ENCODE measurements at regions not wholly inside any gene's neighbourhood (a gene's known extent, or its start where the extent isn't known, plus 50 kb on each side); places are given as distances from the start of the nearest gene placed in this dataset.

DNA sequence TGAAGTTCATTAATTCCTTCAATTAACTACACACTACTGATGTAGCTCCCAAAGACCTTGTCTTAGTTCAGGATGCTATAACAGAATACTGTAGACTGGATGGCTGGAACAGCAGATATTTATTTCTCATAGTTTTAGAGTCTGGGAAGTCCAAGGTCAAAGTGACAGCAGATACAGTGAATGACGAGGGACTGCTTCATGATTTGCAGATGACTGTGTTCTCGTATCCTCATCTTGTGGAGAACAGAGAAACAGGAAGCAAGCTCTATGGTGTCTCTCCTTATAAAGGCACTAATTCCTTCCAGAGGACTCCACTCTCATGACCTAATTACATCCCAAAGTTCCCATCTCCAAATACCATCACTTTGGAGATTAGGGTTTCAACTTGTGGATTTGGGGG, 65.6 kb upstream of the MAP1B start:
- no peak overlapping the region for H3K4me3 ChIP-seq (ENCODE audit: control insufficient read depth in 2 of 3, extremely low read depth in 1 of 3, insufficient read depth in 2 of 3, low read depth in 1 of 3, low read length in 3 of 3)
- no peaks in the 10 kb centered on the region for H3K27me3 ChIP-seq (ENCODE audit: control insufficient read depth, extremely low read depth, insufficient read depth, low read length)
- TF ChIP-seq, protein P1, sequence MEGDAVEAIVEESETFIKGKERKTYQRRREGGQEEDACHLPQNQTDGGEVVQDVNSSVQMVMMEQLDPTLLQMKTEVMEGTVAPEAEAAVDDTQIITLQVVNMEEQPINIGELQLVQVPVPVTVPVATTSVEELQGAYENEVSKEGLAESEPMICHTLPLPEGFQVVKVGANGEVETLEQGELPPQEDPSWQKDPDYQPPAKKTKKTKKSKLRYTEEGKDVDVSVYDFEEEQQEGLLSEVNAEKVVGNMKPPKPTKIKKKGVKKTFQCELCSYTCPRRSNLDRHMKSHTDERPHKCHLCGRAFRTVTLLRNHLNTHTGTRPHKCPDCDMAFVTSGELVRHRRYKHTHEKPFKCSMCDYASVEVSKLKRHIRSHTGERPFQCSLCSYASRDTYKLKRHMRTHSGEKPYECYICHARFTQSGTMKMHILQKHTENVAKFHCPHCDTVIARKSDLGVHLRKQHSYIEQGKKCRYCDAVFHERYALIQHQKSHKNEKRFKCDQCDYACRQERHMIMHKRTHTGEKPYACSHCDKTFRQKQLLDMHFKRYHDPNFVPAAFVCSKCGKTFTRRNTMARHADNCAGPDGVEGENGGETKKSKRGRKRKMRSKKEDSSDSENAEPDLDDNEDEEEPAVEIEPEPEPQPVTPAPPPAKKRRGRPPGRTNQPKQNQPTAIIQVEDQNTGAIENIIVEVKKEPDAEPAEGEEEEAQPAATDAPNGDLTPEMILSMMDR (optimal IDR thresholded peaks at IDR 0.05 in 1 of 3, IDR thresholded peaks at IDR 0.05 in 1 of 3, conservative IDR thresholded peaks at IDR 0.05 in 1 of 3; ENCODE audit: extremely low read depth in 1 of 3, insufficient read depth in 2 of 3, low read length in 3 of 3), result no peak
- no peak for TF ChIP-seq EZH2 (IDR thresholded peaks at IDR 0.05; ENCODE audit: low read length)
- no peaks in the 10 kb centered on the region for H3K36me3 ChIP-seq (ENCODE audit: control insufficient read depth in 2 of 2, extremely low read depth in 1 of 2, insufficient read depth in 2 of 2, low read length in 2 of 2)
- no peak for DNase-seq (ENCODE audit: low read depth, low spot score)
- H3K9me3 ChIP-seq (ENCODE audit: control insufficient read depth, low read depth, low read length), result no peaks in the 10 kb centered on the region
- no peak overlapping the region for H2AFZ ChIP-seq (ENCODE audit: control insufficient read depth, low read length)
- H3K9ac ChIP-seq (ENCODE audit: control insufficient read depth, extremely low read depth, insufficient read depth, low read length), result no peak overlapping the region
- H3K79me2 ChIP-seq (ENCODE audit: control insufficient read depth, insufficient read depth, low read length), result no peaks in the 10 kb centered on the region
- peaks cover 11% of the 10 kb centered on the region for H3K4me1 ChIP-seq (ENCODE audit: control insufficient read depth, extremely low read depth, insufficient read depth, low read length)
- FAIRE-seq, result no peak
- no peaks in the 10 kb centered on the region for H3K9me1 ChIP-seq (ENCODE audit: control insufficient read depth, extremely low read depth, insufficient read depth, low read length)
- no peak overlapping the region for H3K4me2 ChIP-seq (ENCODE audit: control insufficient read depth, extremely low read depth, insufficient read depth, low read depth, low read length)
- no peak overlapping the region for H3K27ac ChIP-seq (ENCODE audit: control insufficient read depth, insufficient read depth, low read length)
- dilution Hi-C loops (cut with MboI; ENCODE audit: extremely low pct_ligation_motif_present, low sequenced_read_pairs), result no loop called here
- H4K20me1 ChIP-seq (ENCODE audit: control insufficient read depth, extremely low read depth, insufficient read depth, low read length), result no peaks in the 10 kb centered on the region

DNA sequence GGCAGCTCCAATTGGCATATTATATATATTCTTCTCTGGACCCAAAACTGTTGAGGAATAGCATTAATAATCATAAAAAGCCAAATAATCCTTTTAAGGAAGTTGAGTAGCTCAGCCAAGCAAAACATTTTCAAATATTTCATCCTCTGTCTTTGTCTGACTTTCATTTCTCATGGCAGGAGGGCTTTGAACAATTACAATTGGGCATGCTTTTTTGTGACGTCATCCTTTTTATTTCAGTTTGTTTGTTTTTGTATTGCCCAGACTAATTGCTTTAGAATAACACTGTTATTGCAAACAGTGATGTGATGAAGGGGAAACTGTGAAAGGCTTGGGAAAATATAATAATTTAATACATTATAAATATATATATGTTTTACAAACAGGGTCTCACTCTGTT, 65.2 kb upstream of the MAP1B start:
- H4K20me1 ChIP-seq (ENCODE audit: control insufficient read depth, extremely low read depth, insufficient read depth, low read length), result no peaks in the 10 kb centered on the region

More for the DNA sequence above, 65.2 kb upstream of the MAP1B start:
- no peaks in the 10 kb centered on the region for H3K9me1 ChIP-seq (ENCODE audit: control insufficient read depth, extremely low read depth, insufficient read depth, low read length)
- no peak for FAIRE-seq
- no peaks in the 10 kb centered on the region for H3K9me3 ChIP-seq (ENCODE audit: control insufficient read depth, low read depth, low read length)
- DNase-seq (ENCODE audit: low read depth, low spot score), result no peak
- dilution Hi-C loops (cut with MboI; ENCODE audit: extremely low pct_ligation_motif_present, low sequenced_read_pairs), result no loop called here
- H3K79me2 ChIP-seq (ENCODE audit: control insufficient read depth, insufficient read depth, low read length), result no peaks in the 10 kb centered on the region
- TF ChIP-seq, protein P1 (optimal IDR thresholded peaks at IDR 0.05 in 1 of 3, IDR thresholded peaks at IDR 0.05 in 1 of 3, conservative IDR thresholded peaks at IDR 0.05 in 1 of 3; ENCODE audit: extremely low read depth in 1 of 3, insufficient read depth in 2 of 3, low read length in 3 of 3), result no peak
- TF ChIP-seq EZH2 (IDR thresholded peaks at IDR 0.05; ENCODE audit: low read length), result no peak
- H3K27me3 ChIP-seq (ENCODE audit: control insufficient read depth, extremely low read depth, insufficient read depth, low read length), result no peaks in the 10 kb centered on the region
- H3K4me1 ChIP-seq (ENCODE audit: control insufficient read depth, extremely low read depth, insufficient read depth, low read length), result peaks cover 7% of the 10 kb centered on the region
- no peak overlapping the region for H3K9ac ChIP-seq (ENCODE audit: control insufficient read depth, extremely low read depth, insufficient read depth, low read length)
- no peak overlapping the region for H3K4me3 ChIP-seq (ENCODE audit: control insufficient read depth in 2 of 3, extremely low read depth in 1 of 3, insufficient read depth in 2 of 3, low read depth in 1 of 3, low read length in 3 of 3)
- no peak overlapping the region for H2AFZ ChIP-seq (ENCODE audit: control insufficient read depth, low read length)
- H3K4me2 ChIP-seq (ENCODE audit: control insufficient read depth, extremely low read depth, insufficient read depth, low read depth, low read length), result no peak overlapping the region
- H3K36me3 ChIP-seq (ENCODE audit: control insufficient read depth in 2 of 2, extremely low read depth in 1 of 2, insufficient read depth in 2 of 2, low read length in 2 of 2), result no peaks in the 10 kb centered on the region
- no peak overlapping the region for H3K27ac ChIP-seq (ENCODE audit: control insufficient read depth, insufficient read depth, low read length)
